Heart left ventricle (tissue), 13 donors: ENCODE measurements at regions not wholly inside any gene's neighbourhood (a gene's known extent, or its start where the extent isn't known, plus 50 kb on each side); places are given as distances from the start of the nearest gene placed in this dataset.

Experiments
- POLR2A ChIP-seq, 2 donors: fragments of 450-650 bp; IDR thresholded peaks; one replicate each; pipeline ENCODE4 v1.6.1; 2017; ENCODE audit warnings: antibody characterized with exemption in 2 of 2, mild to moderate bottlenecking in 2 of 2, moderate library complexity in 2 of 2
- TF ChIP-seq, protein P1 (sequence below), 12 donors: fragments of 200-600 bp; sonication (generic) in 4 of 12; IDR thresholded peaks; one replicate each; pipeline versions ENCODE4 v1.5.0 to v1.8.0; 2018 to 2022; ENCODE audit warnings: antibody characterized with exemption in 12 of 12, mild to moderate bottlenecking in 5 of 12
- donor health status: ischemic (EF 13 %, LVEDD 7.1; RV severe dilation, severe dysfunction).
- donor health status: DM: no; HTN: yes; CAD: no.
- donor health status: DM: no; HTN: no; CAD: no.
- donor health status: ischemic (EF 25% LVEDD 6.9; RV normal size, moderate dysfunction).
- donor health status: ischemic (EF 25% LVEDD 5.7; RV mildly dilated, moderate dysfunction).
- donor health status: ischemic (EF 35%, LVEDD 5.7; RV mildly dilated, moderate dysfunction).
- donor health status: nonischemic (EF 11% LVEDD 7.7; RV severe dilation, severe dysfunction).
- donor health status: DM: yes; HTN: yes; CAD: no.
- donor health status: PGD.
- donor health status: ischemic (EF 29% LVEDD 5.4; RV normal size, mild dysfunction).
- donor health status: nonischemic (EF 23%, LVEDD 6.1; RV moderate dilation, normal function).

GRCh38 chr4:186954509-186954908, 230.9 kb upstream of the FAT1 start:
- TF ChIP-seq, protein P1, sequence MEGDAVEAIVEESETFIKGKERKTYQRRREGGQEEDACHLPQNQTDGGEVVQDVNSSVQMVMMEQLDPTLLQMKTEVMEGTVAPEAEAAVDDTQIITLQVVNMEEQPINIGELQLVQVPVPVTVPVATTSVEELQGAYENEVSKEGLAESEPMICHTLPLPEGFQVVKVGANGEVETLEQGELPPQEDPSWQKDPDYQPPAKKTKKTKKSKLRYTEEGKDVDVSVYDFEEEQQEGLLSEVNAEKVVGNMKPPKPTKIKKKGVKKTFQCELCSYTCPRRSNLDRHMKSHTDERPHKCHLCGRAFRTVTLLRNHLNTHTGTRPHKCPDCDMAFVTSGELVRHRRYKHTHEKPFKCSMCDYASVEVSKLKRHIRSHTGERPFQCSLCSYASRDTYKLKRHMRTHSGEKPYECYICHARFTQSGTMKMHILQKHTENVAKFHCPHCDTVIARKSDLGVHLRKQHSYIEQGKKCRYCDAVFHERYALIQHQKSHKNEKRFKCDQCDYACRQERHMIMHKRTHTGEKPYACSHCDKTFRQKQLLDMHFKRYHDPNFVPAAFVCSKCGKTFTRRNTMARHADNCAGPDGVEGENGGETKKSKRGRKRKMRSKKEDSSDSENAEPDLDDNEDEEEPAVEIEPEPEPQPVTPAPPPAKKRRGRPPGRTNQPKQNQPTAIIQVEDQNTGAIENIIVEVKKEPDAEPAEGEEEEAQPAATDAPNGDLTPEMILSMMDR (IDR thresholded peaks at IDR 0.05): no peak
- no peak for TF ChIP-seq POLR2A (IDR thresholded peaks at IDR 0.05)
